Adrenal gland (tissue), 5 donors: ENCODE measurements at regions not wholly inside any gene's neighbourhood (a gene's known extent, or its start where the extent isn't known, plus 50 kb on each side); places are given as distances from the start of the nearest gene placed in this dataset.

Experiments used
- POLR2A ChIP-seq, 2 donors: fragments of 450-650 bp; IDR thresholded peaks; one replicate each; pipeline ENCODE4 v1.6.1; 2017; ENCODE audit warnings: antibody characterized with exemption in 2 of 2, mild to moderate bottlenecking in 2 of 2, moderate library complexity in 1 of 2
- TF ChIP-seq, protein P1 (sequence below), 6 experiments: fragments of 450-650 bp in 4 of 6; fragments of 200-600 bp in 2 of 6; sonication (generic) in 1 of 6; IDR thresholded peaks; 1 replicate in 5 of 6; 2 replicates in 1 of 6; pipeline versions ENCODE4 v1.5.1 to v1.8.0; 2016 to 2021; ENCODE audit warnings: antibody characterized with exemption in 6 of 6, mild to moderate bottlenecking in 2 of 6, moderate library complexity in 1 of 6
- donor health status: DM: no; HTN: no; CAD: no.

DNA sequence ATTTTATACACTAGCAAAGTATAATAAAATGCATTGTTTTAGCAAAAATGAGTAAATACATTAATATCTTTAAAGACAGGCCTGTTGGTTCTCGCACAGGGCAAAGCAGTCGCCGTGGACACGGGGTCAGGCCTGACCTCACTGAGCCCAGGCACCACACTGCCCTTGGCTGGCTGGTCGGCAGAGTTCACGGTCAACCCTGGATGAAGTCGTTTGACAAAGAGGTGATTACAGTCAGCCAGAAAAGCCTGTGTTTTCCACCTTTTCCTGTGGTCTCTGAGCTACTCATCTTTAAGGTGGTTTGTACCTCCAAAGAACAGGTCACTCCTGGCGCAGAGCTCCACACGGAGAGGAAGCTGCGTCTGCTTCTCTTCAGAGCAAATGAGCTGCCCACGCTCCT is 191.5 kb downstream of the DLL1 start:
- TF ChIP-seq, protein P1, sequence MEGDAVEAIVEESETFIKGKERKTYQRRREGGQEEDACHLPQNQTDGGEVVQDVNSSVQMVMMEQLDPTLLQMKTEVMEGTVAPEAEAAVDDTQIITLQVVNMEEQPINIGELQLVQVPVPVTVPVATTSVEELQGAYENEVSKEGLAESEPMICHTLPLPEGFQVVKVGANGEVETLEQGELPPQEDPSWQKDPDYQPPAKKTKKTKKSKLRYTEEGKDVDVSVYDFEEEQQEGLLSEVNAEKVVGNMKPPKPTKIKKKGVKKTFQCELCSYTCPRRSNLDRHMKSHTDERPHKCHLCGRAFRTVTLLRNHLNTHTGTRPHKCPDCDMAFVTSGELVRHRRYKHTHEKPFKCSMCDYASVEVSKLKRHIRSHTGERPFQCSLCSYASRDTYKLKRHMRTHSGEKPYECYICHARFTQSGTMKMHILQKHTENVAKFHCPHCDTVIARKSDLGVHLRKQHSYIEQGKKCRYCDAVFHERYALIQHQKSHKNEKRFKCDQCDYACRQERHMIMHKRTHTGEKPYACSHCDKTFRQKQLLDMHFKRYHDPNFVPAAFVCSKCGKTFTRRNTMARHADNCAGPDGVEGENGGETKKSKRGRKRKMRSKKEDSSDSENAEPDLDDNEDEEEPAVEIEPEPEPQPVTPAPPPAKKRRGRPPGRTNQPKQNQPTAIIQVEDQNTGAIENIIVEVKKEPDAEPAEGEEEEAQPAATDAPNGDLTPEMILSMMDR (IDR thresholded peaks at IDR 0.05): no peak
- TF ChIP-seq POLR2A (IDR thresholded peaks at IDR 0.05): no peak
